ENCODE measurements at regions not wholly inside any gene's neighbourhood (a gene's known extent, or its start where the extent isn't known, plus 50 kb on each side); places are given as distances from the start of the nearest gene placed in this dataset.

- no peak for DNase-seq (ENCODE audit: low spot score)
Measured at GRCh38 chr15:67991706-67992105, 62.4 kb upstream of the PIAS1 start.

- no peak for DNase-seq (ENCODE audit: low spot score)
Measured at GRCh38 chr15:67992411-67992810, 61.7 kb upstream of the PIAS1 start.

- DNase-seq (ENCODE audit: low spot score): no peak
Measured at GRCh38 chr15:67992834-67993233, 61.3 kb upstream of the PIAS1 start.

GRCh38 chr15:67997996-67998395 is 56.1 kb upstream of the PIAS1 start:
- DNase-seq (ENCODE audit: low spot score): no peak

- no peak for DNase-seq (ENCODE audit: low spot score)
Measured at GRCh38 chr15:67998599-67999133, 55.4 kb upstream of the PIAS1 start.

GRCh38 chr15:67999320-68000100 is 54.6 kb upstream of the PIAS1 start:
- DNase-seq (ENCODE audit: low spot score): no peak

GRCh38 chr15:68000754-68001153 is 53.4 kb upstream of the PIAS1 start:
- no peak for DNase-seq (ENCODE audit: low spot score)

GRCh38 chr15:68001811-68002210 is 52.3 kb upstream of the PIAS1 start:
- DNase-seq (ENCODE audit: low spot score): no peak

GRCh38 chr15:68003297-68003696 is 50.8 kb upstream of the PIAS1 start:
- no peak for DNase-seq (ENCODE audit: low spot score)

Data from iPS-NIHi11 (cell line).